Hematopoietic multipotent progenitor cell treated with erythropoietin and hydrocortisone succinate and interleukin-3 and kit ligand, for 6 days (in vitro differentiated cells): ENCODE measurements at regions not wholly inside any gene's neighbourhood (a gene's known extent, or its start where the extent isn't known, plus 50 kb on each side); places are given as distances from the start of the nearest gene placed in this dataset.
"Not testable (repeated sequence)": the region's sequence is repeated elsewhere in the genome, so short reads cannot be mapped to it uniquely, and the experiment has no call there.

Experiments
- DNase-seq: peaks from one replicate; pipeline ENCODE4 v3.0.0-alpha.2; 2015

GRCh38 chr4:114383067-114383466, 215.5 kb upstream of the UGT8 start:
- DNase-seq: no peak

GRCh38 chr4:114383721-114384120, 214.9 kb upstream of the UGT8 start:
- DNase-seq: no peak

- peak; percentile 53 for DNase-seq
These were observed 214.0 kb upstream of the UGT8 start for GRCh38 chr4:114384629-114385028.

- DNase-seq: no peak
These were observed 213.2 kb upstream of the UGT8 start for GRCh38 chr4:114385195-114385985.

- peak; percentile 50 for DNase-seq
These were observed 211.9 kb upstream of the UGT8 start for GRCh38 chr4:114386637-114387233.

GRCh38 chr4:114389070-114389685, 209.4 kb upstream of the UGT8 start:
- DNase-seq: no peak

GRCh38 chr4:114393295-114394038, 205.1 kb upstream of the UGT8 start:
- DNase-seq: no peak

- DNase-seq: no peak
These were observed 201.8 kb upstream of the UGT8 start for GRCh38 chr4:114396808-114397207.

GRCh38 chr4:114398410-114398809, 200.2 kb upstream of the UGT8 start:
- DNase-seq: no peak

GRCh38 chr4:114399105-114399504, 199.5 kb upstream of the UGT8 start:
- no peak for DNase-seq

- no peak for DNase-seq
These were observed 198.1 kb upstream of the UGT8 start for GRCh38 chr4:114400531-114400930.

GRCh38 chr4:114401483-114401882, 197.1 kb upstream of the UGT8 start:
- no peak for DNase-seq

- DNase-seq: no peak
These were observed 181.4 kb upstream of the UGT8 start for GRCh38 chr4:114417214-114417613.

- no peak for DNase-seq
These were observed 178.5 kb upstream of the UGT8 start for GRCh38 chr4:114420069-114420468.

- DNase-seq: no peak
These were observed 175.0 kb upstream of the UGT8 start for GRCh38 chr4:114423582-114423981.

GRCh38 chr4:114435116-114435515, 163.5 kb upstream of the UGT8 start:
- no peak for DNase-seq

- DNase-seq: no peak
These were observed 155.8 kb upstream of the UGT8 start for GRCh38 chr4:114442856-114443255.

- no peak for DNase-seq
These were observed 154.4 kb upstream of the UGT8 start for GRCh38 chr4:114444211-114444610.

GRCh38 chr4:114447963-114448516, 150.6 kb upstream of the UGT8 start:
- DNase-seq: not testable (repeated sequence)

GRCh38 chr4:114458728-114459127, 139.9 kb upstream of the UGT8 start:
- no peak for DNase-seq

GRCh38 chr4:114464726-114465272, 133.8 kb upstream of the UGT8 start:
- DNase-seq: no peak

- no peak for DNase-seq
These were observed 132.8 kb upstream of the UGT8 start for GRCh38 chr4:114465766-114466165.

- DNase-seq: no peak
These were observed 132.3 kb upstream of the UGT8 start for GRCh38 chr4:114466299-114466698.
